GM12878 (cell line): ENCODE measurements at regions not wholly inside any gene's neighbourhood (a gene's known extent, or its start where the extent isn't known, plus 50 kb on each side); places are given as distances from the start of the nearest gene placed in this dataset.

Source experiments
- ATAC-seq: fragments of 200-7000 bp; cut with Tn5 transposase; 3 replicates; pipeline ENCODE4 v1.9.1; 2020; ENCODE audit warnings: mild to moderate bottlenecking, moderate library complexity
- BruUV-seq: library from RNA; stranded (reverse); fragments of 400-500 nt; replicated peaks from 2 replicates; lab custom pipeline; 2021; lab: Mats Ljungman, UMichigan
- CTCF ChIA-PET: fragments of 300-600 bp; sonication (Branson Sonifier 250); formaldehyde crosslinking; extraction: SDS; loops from one replicate; lab custom pipeline; 2021; ENCODE audit warnings: inconsistent platforms; lab: Yijun Ruan, JAX
- POLR2A ChIA-PET: fragments of 350-600 bp; formaldehyde crosslinking; extraction: SDS; loops from one replicate; lab custom pipeline; 2021; ENCODE audit warnings: inconsistent platforms; lab: Charles Lee
- RAD21 ChIA-PET: fragments of 300-600 bp; sonication (Branson Sonifier 250); formaldehyde crosslinking; loops from one replicate; lab custom pipeline; 2023; ENCODE audit warnings: antibody characterized with exemption; ENCODE audit not compliant: unreplicated experiment; lab: Charles Lee
- SMC1A ChIA-PET: fragments of 300-600 bp; sonication (Branson Sonifier 250); formaldehyde crosslinking; loops from one replicate; lab custom pipeline; 2023; ENCODE audit not compliant: unreplicated experiment, uncharacterized antibody; lab: Charles Lee
- DNase-seq: peaks from one replicate; pipeline ENCODE4 v3.0.0-alpha.2; 2011; ENCODE audit warnings: low read depth, low spot score
- FAIRE-seq: peaks from 3 replicates; lab custom pipeline; 2011; peaks lifted over from hg19 to GRCh38; lab: Jason Lieb, UNC
- H2AFZ ChIP-seq: 2 replicates; pipeline ENCODE4 v1.6.0; 2011; ENCODE audit warnings: low read depth, low read length, control low read depth; ENCODE audit not compliant: control insufficient read depth
- H3K27ac ChIP-seq: 2 replicates; pipeline ENCODE4 v1.5.1; 2011; ENCODE audit warnings: control low read depth; ENCODE audit not compliant: control insufficient read depth, insufficient read depth
- H3K27me3 ChIP-seq, 2 experiments: replicated peaks in 1 of 2; 2 replicates each; pipeline versions ENCODE4 v1.6.0 to v1.6.1; 2011; ENCODE audit warnings: low read length in 1 of 2; ENCODE audit not compliant: control insufficient read depth in 2 of 2, insufficient read depth in 2 of 2
- H3K36me3 ChIP-seq, 2 experiments: 2 replicates each; pipeline ENCODE4 v1.5.1; 2011; ENCODE audit warnings: low read length in 1 of 2; ENCODE audit not compliant: control insufficient read depth in 2 of 2, insufficient read depth in 2 of 2
- H3K4me1 ChIP-seq: 2 replicates; pipeline ENCODE4 v1.6.1; 2011; ENCODE audit warnings: mild to moderate bottlenecking, low read length, moderate library complexity, mixed read lengths; ENCODE audit not compliant: control insufficient read depth, insufficient read depth
- H3K4me2 ChIP-seq: 2 replicates; pipeline ENCODE4 v1.6.0; 2011; ENCODE audit warnings: control low read depth; ENCODE audit not compliant: control insufficient read depth, insufficient read depth
- H3K4me3 ChIP-seq: fragments of 200-600 bp; sonication (generic); 2 replicates; pipeline ENCODE4 v1.5.1; 2016
- H3K79me2 ChIP-seq: 2 replicates; pipeline ENCODE4 v1.6.0; 2011; ENCODE audit warnings: low read length; ENCODE audit not compliant: control insufficient read depth, insufficient read depth
- H3K9ac ChIP-seq: 2 replicates; pipeline ENCODE4 v1.8.0; 2011; ENCODE audit warnings: low read length, control low read depth, mixed read lengths; ENCODE audit not compliant: control insufficient read depth, insufficient read depth
- H3K9me3 ChIP-seq: replicated peaks from 3 replicates; pipeline ENCODE4 v1.5.1; 2011; ENCODE audit warnings: mild to moderate bottlenecking, low read length; ENCODE audit not compliant: control insufficient read depth, insufficient read depth
- H4K20me1 ChIP-seq: 2 replicates; pipeline ENCODE4 v1.6.0; 2011; ENCODE audit not compliant: control insufficient read depth, insufficient read depth
- ATF2 ChIP-seq: IDR thresholded peaks from 2 replicates; pipeline ENCODE4 v1.6.1; 2012; ENCODE audit warnings: low read length, inconsistent platforms
- BMI1 ChIP-seq: fragments of 450-650 bp; IDR thresholded peaks from 2 replicates; pipeline ENCODE4 v1.6.1; 2016; ENCODE audit warnings: mild to moderate bottlenecking, moderate library complexity, borderline replicate concordance
- CBX5 ChIP-seq: sonication (generic); IDR thresholded peaks from 2 replicates; pipeline ENCODE4 v1.6.1; 2016; ENCODE audit warnings: low read depth, moderate library complexity, mild to moderate bottlenecking, inconsistent platforms
- CREB1 ChIP-seq: IDR thresholded peaks from 2 replicates; pipeline ENCODE4 v1.6.1; 2012; ENCODE audit warnings: low read depth, mild to moderate bottlenecking, inconsistent platforms
- EZH2 ChIP-seq: IDR thresholded peaks from 2 replicates; pipeline ENCODE4 v1.6.1; 2012; ENCODE audit warnings: low read depth, mild to moderate bottlenecking, control low read depth, inconsistent platforms, low read length, borderline replicate concordance; ENCODE audit not compliant: control insufficient read depth
- JUNB ChIP-seq: IDR thresholded peaks from 2 replicates; pipeline ENCODE4 v1.6.1; 2016; ENCODE audit warnings: antibody characterized with exemption, mild to moderate bottlenecking
- NR2C1 ChIP-seq: fragments of 450-650 bp; IDR thresholded peaks from 2 replicates; pipeline ENCODE4 v1.6.1; 2017; ENCODE audit warnings: antibody characterized with exemption, mild to moderate bottlenecking, moderate library complexity
- RAD21 ChIP-seq: IDR thresholded peaks from 2 replicates; pipeline ENCODE4 v1.6.1; 2011; ENCODE audit warnings: mild to moderate bottlenecking, low read depth, low read length, moderate library complexity; ENCODE audit not compliant: insufficient read depth
- RELA ChIP-seq: fragments of 450-650 bp; IDR thresholded peaks from 2 replicates; pipeline ENCODE4 v1.8.0; 2014; ENCODE audit warnings: borderline replicate concordance; ENCODE audit not compliant: partially characterized antibody
- SMAD1 ChIP-seq: fragments of 450-650 bp; IDR thresholded peaks from 2 replicates; pipeline ENCODE4 v1.6.1; 2018; ENCODE audit warnings: mild to moderate bottlenecking, low read depth; ENCODE audit not compliant: partially characterized antibody
- TBL1XR1 ChIP-seq: IDR thresholded peaks from 2 replicates; pipeline ENCODE4 v1.6.1; 2012; ENCODE audit warnings: low read depth, low read length, improper control_type of control experiment
- WGBS: methylation state at CpG from one replicate; pipeline ENCODE4 v1.1.6; 2016; ENCODE audit warnings: low lambda C conversion rate; ENCODE audit not compliant: insufficient replicate concordance, insufficient coverage; ENCODE audit errors: missing lambda C conversion rate; 5-methylcytosine and 5-hydroxymethylcytosine counted together
- in situ Hi-C: fragments of 300-500 bp; cut with MboI; formaldehyde crosslinking; loops from 9 replicates; pipeline ENCODE4 v1.14.3; 2018; ENCODE audit warnings: mixed read lengths
- intact Hi-C: fragments of 100-400 bp; cut with micrococcal nuclease; formaldehyde crosslinking; loops from one replicate; pipeline ENCODE4 v1.14.2; 2022; ENCODE audit not compliant: unreplicated experiment

GRCh38 chrX:142854970-142855369, 170.8 kb upstream of the SPANXN4 start:
- ChIA-PET SMC1A (no interaction called here), POLR2A (no interaction called here), RAD21 (no interaction called here), CTCF (no interaction called here)
- no peak overlapping the region for H3K9ac ChIP-seq
- H3K4me3 ChIP-seq, result no peak overlapping the region
- no TSS peak for BruUV-seq
- H3K27me3 ChIP-seq, result no peaks in the 10 kb centered on the region
- H2AFZ ChIP-seq, result no peak overlapping the region
- no peaks in the 10 kb centered on the region for H3K9me3 ChIP-seq
- H3K4me1 ChIP-seq, result no peaks in the 10 kb centered on the region
- ATAC-seq (no peak), DNase-seq (no peak), FAIRE-seq (no peak)
- in situ Hi-C loops (no loop called here), intact Hi-C loops (no loop called here)
- H3K4me2 ChIP-seq, result no peak overlapping the region
- H3K36me3 ChIP-seq, result no peaks in the 10 kb centered on the region
- H4K20me1 ChIP-seq, result no peaks in the 10 kb centered on the region
- TF ChIP-seq ATF2, result no peak
- TF ChIP-seq BMI1, result no peak
- TF ChIP-seq JUNB, result no peak
- no peak for TF ChIP-seq SMAD1
- no peak for TF ChIP-seq TBL1XR1
- no peak for TF ChIP-seq CREB1
- TF ChIP-seq CBX5, result no peak
- no peak for TF ChIP-seq RELA
- TF ChIP-seq RAD21, result no peak
- no peak for TF ChIP-seq EZH2
- TF ChIP-seq NR2C1, result no peak
- WGBS, result 0% methylated on average over 2 of the region's 2 CpGs
- no peaks in the 10 kb centered on the region for H3K79me2 ChIP-seq
- H3K27ac ChIP-seq, result no peak overlapping the region
